ELR (cell line): ENCODE measurements at regions not wholly inside any gene's neighbourhood (a gene's known extent, or its start where the extent isn't known, plus 50 kb on each side); places are given as distances from the start of the nearest gene placed in this dataset.

Source experiments
- DNase-seq: peaks from one replicate; pipeline ENCODE4 v3.0.0-alpha.2; 2015; ENCODE audit warnings: low read depth

DNA sequence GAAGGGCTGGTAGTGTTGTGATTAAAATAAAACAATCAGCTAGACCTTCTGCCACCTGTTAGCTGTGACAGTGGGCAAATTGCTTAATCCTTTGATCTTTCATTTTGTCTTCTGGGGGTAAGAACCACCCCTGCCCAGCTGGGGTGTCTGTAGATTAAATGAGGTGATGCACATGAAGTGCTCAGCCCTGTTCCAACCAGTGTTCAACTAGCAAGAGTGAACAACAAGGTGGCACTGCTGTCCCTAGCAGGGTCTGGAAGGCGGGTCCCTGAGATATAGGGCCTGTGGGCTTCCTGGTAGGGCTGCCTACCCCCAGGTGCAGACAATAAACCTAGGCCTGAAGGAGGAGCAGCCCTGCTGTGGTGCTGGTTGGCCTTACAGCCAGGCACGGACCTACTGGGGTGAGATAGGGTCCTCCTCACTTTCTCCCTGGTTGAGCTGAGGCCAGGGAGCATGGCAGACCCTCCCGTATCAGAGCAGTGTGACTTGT lies 60.6 kb downstream of the ARL6IP4 start:
- no peak for DNase-seq

DNA sequence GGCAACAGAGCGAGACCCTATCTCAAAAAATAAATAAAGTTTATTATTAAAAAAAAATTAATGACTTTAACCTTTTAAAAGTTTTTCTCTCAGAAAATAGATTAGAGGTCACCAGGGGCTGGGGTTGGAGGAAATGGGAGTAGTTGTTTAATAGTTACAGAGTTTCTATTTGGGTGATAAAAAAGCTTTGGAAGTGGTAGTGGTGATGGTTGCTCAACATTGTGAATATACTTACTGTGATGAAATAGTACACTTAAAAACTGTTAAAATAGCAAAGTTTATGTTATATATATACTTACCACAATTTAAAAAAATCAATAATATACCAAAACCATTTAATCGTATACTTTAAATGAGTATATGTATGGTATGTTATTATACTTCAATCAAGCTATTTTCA lies 59.6 kb downstream of the ARL6IP4 start:
- DNase-seq, result no peak

DNA sequence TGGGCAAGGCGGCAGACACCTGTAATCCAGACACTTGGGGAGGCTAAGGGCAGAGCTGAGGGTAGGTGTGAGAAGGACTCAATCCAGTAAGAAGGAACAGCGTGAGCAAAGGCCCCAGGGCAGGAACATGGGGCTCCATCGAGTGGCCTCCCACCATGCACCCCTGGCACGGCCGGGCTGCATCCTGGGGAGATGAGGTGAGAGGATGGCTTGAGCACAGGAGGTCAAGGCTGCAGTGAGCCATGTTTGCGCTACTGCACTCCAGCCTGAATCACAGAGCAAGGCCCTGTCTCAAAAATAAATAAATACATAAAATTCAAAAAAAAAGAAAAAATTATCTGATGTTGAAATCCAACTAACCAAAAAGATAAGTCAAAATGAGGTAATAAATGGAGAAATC lies 58.5 kb downstream of the ARL6IP4 start:
- no peak for DNase-seq

DNA sequence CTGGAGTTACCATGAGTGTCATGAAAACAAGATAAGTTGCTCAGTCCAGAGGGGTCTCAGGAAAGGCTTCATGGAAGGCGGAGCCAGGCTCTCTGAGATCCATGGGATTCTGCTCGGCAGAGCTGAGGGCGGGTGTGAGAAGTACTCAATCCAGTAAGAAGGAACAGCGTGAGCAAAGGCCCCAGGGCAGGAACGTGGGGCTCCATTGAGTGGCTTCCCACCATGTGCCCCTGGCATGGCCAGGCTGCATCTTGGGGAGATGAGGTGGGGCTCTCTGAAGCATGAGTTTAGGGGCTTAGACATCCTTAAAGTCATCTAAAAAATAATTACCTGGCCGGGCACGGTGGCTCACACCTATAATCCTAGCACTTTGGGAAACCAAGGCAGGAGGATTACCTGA lies 58.0 kb downstream of the ARL6IP4 start:
- DNase-seq, result no peak

DNA sequence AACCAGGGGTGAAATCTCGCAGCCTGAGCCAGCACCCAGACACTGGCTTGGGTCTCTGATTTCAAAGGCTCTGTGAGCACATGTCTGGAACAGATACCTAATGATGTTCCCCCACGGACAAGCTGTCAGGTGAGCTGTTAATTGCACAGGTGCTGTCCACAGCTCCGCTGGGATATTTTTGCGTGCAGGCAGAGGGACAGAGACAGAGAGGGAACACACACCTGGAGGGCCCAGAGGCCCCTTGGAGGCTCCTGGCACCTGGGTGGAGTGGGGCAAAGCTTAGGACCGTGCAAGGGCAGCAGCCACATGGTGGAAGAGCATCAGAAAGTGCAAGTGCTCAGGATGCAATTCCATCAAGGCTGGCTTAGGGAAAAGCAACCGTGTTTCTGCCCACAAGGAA lies 57.3 kb downstream of the ARL6IP4 start:
- no peak for DNase-seq

DNA sequence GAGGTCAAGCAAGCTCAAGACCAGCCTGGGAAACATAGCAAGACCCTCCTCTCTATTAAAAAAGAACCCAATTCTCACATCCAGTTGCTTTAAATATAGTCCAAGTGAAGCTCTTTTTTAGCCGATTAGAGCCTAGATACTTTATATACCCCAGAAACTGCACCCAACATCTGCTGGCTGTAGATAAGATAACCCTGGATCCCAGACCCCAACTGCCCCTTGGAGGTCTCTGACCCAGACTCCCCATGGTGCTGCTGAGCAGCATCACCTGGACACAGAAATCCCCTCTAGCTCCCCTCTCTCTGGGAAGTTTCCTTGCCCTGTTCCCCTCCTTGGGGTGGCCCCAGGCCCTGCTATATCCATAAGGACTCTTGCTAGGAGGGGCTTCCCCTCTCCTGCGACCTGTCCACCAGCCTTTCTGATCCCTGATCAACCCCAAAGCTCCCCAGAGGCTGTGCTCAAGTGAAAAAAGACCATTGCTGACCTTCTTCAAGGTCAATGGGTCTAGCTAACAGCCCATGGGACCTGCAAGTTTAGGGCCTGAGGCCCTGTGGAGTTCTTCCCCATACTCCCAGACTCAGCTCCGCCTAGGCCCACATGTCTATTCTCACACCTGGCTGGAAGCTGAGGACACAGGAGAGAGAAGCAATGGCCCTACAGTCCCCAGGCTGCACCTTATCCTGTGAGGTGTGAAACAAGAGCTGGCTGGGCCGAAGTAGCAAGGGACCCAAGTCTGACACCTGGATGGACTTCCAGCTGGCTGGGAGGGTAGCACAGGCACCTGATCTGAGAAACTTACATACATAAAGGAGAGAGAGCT lies 56.2 kb downstream of the ARL6IP4 start:
- DNase-seq, result no peak

DNA sequence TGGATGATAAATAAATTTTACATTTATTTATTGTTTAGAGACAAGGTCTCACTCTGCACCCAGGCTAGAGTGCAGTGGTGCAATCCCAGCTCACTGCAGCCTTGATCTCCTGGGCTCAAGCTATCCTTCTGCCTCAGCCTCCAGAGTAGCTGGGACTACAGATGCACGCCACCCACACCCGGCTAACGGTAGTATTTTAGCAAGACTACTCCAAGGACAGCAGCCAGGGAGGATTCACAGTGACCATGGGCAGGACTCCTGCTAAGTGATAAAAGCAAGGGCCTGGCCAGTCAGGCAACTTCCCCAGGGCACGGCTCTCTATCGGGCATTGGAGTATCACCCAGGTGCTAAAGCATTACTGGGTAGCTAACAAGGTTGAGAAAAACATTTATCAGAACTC lies 55.4 kb downstream of the ARL6IP4 start:
- no peak for DNase-seq

DNA sequence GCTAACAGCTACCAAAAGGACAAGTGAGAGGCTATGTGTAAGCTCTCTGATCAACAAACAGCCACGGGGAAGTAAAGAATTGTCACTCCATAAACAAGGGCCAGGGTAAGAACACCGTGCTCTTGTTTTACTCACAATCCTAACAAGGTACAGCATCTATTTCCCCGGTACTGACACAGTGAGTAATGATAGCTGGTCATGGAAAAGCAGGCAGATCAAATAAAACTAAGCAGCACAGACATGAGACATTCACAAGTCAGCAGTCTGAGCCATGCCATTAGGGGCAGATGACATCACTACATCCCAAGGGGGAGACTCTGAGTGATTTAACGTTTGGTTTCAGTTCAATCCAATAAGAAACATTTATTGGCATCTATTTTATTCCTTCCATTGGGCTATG lies 54.4 kb downstream of the ARL6IP4 start:
- DNase-seq, result peak; percentile 87

DNA sequence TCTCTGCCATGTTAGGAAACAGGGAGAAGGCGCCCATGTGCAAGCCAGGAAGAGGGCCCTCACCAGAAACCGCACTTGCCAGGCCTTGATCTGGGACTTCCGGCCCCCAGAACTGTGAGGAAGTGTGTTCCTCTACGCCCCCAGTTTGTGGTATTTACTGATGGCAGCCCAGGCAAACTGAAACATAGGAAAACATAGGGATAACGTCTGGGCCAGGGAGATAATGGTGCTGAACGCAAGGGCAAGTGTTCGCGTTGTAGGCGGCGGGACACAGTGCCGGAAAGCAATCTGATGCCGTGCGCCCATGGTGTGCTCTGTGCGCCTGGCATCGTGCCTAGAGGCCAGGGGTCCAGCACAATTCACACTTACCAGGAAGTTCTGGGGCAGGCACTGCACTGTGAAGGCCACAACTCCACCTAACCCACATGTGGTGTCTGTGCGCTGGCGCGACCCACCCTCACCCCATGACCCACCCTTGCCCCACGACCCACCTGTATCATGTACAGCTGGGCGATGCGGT lies 53.6 kb downstream of the ARL6IP4 start:
- no peak for DNase-seq

DNA sequence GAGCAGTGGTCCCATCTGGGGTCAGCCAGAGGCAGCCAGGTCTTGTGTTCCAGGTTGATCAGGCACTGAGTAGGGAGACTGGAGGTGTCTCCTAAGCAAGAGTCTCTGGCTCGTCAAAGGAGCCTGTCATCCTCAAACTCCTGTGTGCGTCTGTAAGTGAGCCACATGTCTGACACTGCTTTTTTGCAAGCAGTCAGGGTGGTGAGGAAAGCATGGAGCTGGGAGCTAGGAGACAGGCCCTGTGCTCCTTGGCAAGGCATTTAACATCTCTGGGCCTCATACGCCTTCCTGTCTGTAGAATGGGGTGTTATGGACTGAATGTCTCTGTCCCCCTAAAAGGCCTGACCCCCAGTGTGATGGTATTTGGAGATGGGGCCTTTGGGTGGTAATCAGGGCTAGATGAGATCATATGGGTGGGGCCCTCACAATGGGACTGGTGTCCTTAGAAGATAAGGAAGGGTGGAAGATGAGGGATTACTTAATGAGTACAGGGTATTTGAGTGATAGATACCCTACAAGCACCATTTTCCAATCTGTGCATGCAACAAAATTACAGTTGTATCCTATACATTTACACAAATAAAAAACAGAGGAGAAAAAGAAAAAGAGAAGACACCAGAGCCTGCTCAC lies 53.0 kb downstream of the ARL6IP4 start:
- DNase-seq, result no peak

DNA sequence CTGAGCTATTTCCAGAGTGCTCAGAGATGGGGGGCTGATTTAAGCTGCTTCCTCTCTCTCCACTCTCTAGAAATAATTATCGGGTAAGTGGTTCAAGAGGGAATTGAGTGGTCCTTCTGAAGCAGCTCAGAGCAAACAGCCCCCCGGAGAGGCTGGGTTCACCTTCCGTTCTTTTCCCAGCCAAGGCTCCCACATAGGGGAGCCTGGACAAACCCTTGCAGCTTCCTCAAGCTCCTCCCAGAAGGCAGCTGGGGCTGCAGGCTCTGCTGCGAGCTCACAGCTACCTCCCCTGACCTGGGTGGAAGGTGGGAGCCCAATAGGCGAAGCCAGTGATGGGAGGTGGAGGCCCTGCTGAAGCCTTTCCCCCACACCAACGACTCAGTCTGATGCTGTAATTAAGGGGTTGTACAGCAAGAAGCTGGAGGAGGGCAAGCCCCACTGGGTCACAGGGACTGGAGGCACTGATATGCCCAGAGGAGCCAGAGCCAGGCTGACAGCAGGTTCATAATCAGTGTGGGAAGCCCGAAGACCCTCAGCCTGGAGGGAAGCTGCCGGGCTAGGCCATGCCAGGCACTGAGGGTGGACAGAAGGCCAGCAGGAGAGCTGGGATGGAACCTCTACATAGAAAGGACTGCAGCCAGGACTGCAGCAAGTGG lies 52.4 kb downstream of the ARL6IP4 start:
- DNase-seq, result no peak
